ENCODE measurements at regions not wholly inside any gene's neighbourhood (a gene's known extent, or its start where the extent isn't known, plus 50 kb on each side); places are given as distances from the start of the nearest gene placed in this dataset.
"Not testable (repeated sequence)": the region's sequence is repeated elsewhere in the genome, so short reads cannot be mapped to it uniquely, and the experiment has no call there.

DNA sequence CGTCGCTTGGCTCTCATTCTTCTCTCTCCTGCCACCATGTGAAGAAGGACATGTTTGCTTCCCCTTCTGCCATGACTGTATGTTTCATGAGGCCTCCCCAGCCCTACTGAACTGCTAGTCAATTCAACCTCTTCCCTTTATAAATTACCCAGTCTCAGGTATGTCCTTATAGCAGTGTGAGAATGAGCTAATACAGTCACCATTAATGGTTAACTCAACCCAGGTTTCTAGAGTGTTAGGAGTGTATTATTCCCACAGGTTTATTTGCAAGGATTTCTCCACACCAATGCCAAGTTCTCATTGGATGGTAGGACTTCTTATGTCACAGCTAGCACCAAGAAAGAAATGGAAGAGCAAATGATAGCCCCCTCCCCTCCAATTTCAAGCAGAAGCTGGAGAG is 71.9 kb downstream of the DYNAP start:
- no peak for FAIRE-seq

DNA sequence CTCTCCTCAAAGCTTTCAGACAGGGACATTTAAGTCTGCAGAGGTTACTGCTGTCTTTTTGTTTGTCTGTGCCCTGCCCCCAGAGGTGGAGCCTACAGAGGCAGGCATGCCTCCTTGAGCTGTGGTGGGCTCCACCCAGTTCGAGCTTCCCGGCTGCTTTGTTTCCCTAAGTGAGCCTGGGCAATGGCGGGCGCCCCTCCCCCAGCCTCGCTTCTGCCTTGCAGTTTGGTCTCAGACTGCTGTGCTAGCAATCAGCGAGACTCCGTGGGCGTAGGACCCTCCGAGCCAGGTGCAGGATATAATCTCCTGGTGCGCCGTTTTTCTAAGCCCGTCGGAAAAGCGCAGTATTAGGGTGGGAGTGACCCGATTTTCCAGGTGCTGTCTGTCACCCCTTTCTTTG is 78.7 kb downstream of the DYNAP start:
- FAIRE-seq: not testable (repeated sequence)

DNA sequence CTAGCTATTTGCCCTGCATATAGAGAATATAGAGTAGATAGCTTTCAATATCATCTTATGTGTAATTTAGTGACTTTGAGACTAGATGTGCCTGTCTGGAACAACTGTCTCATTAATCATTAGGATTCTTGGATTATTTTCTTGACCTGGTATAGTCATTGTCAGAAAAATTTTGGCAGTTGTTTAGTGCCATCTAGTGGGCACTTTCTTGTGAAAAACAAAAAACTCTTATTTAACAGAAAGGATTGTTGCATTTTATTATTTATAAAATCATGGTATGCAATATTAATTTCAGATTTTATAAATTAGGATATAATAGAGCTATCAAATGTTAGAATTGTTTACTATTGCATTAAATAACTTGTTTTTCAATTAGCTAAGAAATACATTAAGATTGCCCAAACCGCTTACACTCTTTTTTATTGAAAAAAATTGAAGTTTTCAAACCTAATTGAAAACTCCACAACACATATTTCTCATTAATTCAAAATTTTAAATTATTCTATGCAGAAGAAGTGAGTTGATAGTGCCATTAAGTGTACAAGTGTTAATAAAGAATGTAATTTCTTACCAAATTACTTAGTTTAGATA is 80.3 kb downstream of the DYNAP start:
- FAIRE-seq: peak; percentile 80

DNA sequence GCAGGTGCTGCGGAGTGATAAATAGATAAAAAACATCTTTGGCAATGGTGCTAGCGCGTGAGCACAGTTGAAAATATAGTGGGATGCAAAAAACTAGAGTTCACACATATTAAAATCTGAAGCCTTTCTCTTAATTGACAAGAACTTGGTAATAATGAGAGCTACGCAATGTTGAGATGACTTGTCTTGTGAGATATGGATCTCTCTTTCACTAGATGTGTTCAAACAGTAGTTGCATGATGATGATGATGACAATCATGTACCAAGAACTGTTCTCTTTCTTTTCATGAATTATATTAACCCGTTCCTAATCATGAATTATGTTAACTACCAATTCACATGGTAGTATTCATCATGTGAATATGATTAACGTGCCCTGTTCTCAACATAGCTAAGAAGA is 81.1 kb downstream of the DYNAP start:
- no peak for FAIRE-seq

DNA sequence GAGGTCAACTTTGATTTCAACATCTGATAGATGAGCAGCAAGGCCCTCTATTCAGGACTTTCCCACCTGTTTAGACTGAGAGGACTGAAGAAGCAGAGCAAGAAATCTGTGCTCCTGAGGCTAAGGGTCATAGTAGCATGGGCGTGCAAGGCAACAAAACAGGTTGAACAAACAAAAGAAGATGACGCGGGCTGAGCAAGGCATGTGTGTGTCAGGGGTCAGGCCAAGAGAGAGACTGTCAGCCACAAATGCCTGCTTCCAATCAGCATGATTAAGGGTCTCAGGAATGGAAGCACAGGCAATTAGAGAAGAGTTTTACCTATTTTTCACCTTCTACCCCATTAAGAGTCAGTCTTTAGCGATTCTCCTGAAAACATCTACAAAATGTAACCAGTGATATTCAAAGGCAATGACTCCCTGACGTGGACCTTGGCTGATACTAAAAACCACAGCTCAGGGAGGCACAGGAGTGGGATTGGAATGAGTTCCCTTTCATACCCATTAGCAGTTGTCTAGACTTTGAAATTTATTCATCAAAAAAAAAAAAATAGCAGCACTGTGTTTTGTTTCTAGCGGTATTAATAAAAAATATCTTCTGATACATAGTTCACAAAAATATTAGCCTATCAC is 81.9 kb downstream of the DYNAP start:
- no peak for FAIRE-seq

DNA sequence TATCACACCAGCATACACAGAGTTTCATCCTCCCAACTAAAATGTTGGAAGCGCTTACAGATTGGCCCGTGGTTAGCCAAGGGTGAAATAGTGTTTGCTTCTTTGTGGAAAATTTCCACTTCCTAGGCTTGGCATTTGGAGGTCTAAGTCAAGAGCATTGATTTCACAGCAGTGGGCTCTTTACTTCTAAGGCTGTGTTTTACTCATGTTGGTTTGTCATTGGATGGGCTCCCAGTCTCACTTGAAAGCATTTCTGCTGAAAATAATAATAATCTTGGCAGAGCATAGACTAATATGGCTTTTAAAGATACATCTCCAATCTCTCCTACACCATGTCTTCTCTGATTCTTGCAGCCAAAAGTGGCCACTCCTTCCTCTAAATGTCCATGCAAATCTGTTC is 82.9 kb downstream of the DYNAP start:
- FAIRE-seq: no peak

DNA sequence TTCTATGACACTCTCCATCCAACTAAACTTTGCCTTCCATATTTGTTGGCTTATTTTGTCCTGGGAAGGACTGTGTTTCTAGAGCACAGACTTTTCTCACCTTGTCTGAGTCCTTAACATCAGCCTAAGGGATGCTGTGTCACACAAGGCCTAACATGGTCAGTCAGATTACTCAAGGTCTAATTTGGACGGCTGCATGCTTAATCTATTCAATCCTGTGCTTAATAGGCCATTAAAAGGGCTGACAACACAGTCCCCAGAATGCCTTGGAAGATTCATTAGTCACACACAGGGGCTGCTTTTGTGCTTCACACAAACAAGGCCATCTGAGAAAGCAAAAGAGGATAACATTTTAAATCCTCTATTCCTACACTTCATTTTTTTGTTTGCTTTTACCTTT is 84.0 kb downstream of the DYNAP start:
- FAIRE-seq: no peak

DNA sequence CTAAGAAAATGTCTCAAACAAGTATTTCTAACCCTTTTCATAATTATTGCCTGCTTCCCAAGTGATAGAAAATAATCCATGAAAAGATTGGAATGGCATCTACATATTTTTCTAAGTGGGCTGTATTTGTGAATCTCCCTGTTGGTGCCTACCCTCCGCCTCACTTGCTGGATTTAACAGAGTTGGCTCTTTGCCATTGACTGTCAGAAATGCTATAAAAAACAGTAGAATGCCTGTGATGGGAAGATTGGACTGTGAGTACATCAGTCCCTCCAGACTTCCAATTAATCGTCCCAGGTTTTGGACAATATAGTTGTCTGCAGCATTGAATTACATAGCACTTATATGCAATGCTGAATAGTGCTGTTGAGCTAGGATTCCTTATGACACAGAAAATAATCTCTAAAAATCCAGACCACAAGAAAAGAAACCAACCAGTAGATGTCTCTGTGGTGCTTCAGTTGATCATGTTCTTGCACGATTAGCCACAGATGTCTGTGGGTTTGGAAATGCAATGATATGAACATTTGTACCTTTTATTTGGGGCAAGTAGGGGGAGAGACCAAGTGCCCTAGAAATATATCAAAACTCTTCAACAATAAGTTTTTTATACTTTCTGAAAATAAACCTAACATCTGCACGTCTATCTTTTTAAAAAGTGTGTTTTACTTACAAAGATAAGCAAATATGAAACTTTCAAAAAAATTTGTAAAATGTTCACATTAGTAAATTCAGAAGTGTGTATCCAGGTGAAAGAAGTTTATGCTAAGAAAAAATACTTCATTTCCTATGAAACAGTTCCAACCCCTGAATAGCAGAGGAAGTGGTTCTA is 88.5 kb downstream of the DYNAP start:
- FAIRE-seq: peak; percentile 33

DNA sequence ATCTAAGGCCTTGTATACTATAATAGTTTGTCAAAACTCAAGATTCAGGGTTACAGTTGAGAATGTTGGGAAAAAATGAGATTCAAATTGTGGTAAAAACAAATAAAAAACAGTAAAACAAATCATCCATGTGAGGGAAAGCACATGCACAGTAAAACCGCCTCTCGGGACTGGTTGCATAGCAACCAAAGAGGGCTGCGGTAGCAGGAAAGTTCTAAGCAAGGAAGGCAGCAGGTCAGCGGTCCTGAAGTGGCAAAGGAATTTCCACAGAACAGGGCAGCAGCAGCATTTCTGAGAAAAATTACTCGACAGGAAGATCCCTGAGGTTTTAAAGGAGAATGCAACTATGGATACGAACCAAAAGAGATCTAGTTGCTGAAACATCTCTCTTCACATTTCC is 93.7 kb downstream of the DYNAP start:
- FAIRE-seq: no peak

DNA sequence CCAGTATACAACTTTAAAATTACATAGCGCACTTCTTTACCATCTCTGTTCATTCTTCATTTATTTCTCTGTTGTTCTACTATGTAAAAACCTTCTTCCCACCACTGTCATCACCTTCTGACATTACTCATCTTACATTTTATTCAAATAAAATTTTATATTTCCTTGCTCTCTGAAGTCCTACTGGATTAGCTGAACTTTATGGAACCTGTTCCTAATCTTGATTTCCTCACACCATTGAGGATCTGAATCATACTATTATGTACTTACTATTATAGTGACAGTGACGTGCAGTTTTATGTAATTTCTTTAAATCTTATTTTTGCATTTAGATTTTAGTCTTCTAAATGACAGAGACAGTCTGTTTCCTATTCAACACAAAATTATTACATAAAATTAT is 98.3 kb downstream of the DYNAP start:
- no peak for FAIRE-seq

DNA sequence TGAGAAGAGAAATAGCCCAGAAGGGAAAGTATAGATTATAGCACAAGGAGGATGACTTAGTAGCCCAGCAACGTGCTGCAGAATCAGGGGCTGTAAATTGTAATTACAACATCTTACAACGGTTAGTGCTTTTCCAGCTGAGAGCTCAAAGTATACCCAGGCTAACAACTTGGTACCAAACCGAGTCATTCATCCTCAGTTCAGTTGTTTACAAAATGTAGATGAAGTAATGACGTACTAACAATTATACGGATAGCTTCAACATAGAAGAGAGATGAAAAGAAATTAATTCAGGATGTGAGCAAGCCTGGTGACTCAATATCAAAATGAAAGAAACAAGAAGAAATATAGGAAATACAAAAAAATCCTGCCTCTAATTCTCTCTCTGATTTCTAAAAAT is 99.2 kb downstream of the DYNAP start:
- no peak for FAIRE-seq

DNA sequence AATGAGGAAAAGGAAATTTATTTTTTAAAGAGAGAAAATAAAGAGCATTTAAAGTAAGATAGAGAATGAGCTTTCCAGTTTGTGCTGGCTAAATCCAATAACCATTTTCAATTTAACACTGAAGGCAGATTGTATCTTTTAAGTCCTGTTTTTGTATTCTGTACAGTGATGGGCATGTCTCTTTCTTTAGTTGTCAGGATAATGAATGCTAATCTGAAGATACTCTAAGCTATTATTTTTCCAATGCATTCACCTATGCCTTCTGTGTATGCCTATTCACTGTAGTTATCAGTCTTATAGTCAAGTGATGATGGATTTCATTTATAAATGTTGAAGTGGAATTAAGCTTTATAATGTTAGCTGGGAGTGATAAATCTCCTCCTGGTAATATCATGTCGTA is 101.4 kb downstream of the DYNAP start:
- FAIRE-seq: no peak

DNA sequence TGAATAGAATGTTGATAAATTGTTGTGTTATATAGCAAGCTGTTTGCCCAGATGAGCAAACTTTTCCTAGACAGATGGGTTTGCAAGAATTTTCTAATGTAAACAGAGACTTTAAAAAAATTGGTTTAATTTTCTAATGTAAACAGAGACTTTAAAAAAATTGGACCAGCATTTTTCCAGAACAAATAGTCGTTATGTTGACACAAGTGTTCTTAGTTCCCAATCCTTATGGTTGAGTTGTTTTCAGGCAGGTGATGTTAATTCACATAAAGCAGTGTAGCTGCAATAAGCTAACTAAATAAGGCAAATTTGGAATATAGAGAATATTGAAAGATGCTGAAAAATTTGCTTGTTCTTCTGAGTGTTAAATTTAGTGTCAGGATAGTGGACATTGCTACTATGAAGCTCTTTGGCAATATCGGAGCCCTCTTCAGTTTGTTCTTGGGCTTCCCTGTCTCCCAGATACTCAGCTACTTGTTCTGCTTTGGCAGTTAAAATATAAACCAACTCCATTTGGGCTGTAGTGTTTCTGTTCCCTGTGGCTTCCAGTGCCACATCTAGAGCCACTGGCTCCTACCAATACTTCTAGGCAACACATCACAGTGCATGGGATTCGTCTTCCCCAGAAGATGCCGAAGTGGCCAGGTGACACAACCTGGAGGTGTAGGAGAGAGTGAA is 105.7 kb downstream of the DYNAP start:
- no peak for FAIRE-seq

DNA sequence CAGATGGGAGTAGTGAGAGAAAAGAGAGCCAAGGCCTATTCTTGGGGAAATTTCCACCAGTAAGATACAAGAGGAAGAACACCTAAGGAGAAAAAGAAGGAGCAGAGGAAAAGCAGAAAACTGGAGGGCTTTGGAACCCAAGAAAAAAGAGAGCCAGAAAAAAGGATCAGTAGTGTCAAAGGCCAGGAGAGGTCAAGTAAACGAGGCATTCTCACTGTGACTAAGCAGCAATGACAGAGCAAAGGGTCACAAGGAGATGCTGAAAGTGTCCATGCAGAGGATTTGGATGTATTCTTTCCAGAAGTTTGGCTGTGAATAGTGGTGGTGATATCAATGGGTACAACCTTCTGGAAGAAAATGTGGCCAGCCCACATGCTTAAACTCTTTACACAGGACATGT is 109.5 kb downstream of the DYNAP start:
- FAIRE-seq: no peak

DNA sequence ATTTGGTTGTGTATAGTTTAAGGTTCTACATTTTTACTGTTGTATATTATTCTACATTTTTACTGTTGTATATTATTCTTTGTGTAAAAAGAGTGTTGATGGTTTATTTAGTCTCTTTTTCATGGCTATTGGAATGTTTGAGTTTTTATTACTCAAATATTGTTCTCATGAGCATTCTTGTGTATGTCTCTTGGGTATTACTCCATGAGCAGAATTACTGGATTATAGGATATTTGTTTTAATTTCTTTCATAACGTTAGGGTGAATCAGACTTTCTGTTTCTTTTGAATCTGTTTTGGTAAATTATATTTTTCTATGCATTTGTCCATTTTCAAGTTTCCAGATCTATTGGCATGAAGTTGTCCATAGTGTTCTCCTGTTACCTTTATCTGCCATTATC is 111.6 kb downstream of the DYNAP start:
- no peak for FAIRE-seq

DNA sequence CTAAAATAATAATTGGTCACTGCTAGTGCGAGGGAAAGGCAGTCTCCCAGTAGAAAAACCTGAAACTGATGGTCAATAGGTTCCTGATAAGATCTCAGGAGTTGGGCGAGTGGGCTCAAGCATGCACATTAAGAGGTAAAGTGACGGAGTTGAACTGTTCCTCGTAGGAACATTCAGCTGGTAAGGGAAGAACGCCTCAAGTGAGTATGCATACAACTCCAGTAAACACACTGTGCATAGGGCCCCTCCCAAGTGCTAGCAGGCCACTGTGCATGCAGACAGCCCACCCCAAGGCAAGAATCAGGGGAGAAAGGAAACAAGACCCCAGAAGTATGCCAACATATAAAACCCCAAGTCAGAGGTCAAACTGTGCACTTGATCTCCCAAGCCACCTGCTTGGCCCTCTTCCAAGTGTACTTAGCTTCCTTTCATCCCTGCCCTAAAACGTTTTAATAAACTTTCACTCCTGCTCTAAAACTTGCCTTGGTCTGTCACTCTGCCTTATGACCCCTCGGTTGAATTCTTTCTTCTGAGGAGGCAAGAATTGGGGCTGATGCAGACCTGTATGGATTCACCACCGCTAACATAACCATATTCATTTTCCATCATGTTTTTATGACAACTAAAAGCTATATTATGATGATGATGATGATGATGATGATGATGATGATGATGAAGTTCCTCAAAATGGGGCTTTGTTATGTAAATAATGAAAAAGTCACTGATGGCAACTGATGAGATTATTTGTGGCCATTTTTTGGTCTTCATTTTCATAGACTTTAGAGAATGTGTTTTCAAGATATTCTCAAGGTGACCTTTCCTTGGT is 118.0 kb upstream of the RAB27B start:
- no peak for FAIRE-seq

DNA sequence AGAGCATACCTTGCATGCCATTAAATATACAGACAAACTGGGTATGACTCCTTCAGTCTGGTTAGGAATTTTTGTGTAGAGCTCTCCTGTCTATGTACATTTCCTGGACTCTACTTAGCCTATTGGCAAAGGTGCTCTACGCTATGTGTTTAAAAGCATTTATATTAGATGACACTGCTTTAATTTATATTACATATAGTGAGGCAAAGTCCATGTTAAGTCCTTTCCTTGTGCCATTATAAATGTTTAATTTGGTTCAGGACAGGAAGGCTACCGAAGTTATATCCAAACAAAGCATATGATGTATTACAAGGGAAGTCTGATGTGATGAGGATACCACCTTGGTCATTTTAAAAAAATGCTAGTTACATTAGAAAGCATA is 117.4 kb upstream of the RAB27B start:
- no peak for FAIRE-seq

DNA sequence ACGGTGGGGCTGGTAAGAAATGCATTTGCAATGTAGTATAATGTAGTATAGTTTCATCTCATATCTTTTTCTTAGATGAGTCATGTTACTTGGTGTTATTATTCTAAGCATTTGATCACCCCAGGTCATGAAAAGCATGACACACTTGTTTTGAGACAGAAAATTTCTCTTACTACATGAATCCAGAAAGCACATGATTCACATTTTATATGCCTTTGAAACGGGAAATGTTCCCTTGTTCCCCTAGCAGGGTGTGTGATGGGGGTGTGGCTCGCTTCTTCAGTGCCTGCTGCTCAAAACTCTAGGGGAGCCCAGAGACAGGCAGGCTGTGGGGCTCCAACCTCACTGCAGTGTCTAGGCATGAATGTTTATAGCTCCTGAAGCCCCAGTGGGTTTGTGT is 116.0 kb upstream of the RAB27B start:
- FAIRE-seq: no peak

DNA sequence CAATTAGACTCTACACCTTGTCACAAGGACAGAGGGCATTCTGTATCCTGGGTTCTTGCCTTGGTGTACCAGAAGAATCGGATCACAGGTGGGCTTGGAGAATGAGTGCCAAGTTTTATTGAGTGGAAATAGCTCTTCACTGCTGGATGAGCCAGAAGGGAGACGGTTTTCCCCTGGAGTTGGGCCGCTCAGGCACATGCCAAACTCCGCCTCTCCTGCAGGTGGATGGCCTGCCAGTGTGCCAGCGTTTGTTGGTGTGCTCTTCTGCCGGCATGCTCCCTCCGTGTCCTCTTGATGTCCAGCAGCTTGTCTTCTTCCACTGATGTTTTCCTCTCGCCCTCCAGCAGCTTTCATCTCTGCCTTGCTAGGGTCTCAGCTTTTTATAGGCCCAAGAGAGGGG is 115.5 kb upstream of the RAB27B start:
- no peak for FAIRE-seq

DNA sequence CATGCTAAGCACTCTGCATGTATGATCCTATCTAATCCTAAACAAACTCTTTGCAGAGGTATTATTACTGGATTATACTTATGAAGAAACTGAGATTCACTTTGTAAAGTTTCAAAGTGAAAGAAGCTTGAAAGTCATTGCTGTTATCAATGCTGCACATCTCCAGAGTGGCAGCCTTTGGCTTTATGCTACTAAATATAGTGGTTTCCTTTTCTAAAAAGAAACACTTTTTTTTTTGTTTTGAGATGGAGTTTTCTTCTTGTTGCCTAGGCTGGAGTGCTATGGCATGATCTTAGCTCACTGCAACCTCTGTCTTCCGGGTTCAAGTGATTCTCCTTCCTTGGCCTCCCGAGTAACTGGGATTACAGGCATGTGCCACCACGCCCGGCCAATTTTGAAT is 114.9 kb upstream of the RAB27B start:
- FAIRE-seq: no peak

DNA sequence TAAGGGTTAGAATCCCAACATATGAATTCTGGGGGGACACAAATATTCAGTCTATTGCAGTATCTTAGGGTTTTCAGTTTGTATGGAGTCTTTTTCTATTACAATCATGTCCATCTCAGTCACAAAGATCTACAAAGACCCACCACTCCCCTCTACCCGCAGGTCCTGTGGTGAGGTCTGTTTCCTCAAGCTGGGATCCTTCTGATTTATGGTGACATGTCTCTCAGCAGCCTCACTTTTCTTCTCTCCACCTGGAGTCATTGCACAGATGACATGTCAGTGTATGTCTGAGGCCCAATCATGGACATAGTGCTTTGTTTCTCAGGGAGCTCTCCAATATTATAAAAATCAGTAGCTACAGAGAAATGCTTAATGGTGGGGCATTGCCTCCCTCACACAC is 113.4 kb upstream of the RAB27B start:
- no peak for FAIRE-seq

DNA sequence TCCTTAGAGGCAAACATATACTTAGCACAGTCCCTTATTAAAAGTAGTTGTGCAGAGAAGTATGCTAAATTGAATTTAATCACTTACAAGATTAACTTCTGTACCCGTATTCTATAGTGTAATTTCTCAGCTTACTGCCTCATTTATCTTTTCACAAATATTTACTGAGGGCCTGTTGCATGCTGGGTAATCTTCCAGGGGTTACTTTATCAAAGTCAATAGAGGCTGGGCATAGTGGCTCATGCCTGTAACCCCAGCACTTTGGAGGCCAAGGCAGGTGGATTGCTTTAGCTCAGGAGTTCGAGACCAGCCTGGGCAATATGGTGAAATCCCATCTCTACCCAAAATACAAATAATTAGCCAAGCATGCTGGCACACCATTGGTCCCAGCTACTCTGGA is 111.7 kb upstream of the RAB27B start:
- FAIRE-seq: no peak
